Fibroblast of lung (primary cell): ENCODE measurements at regions not wholly inside any gene's neighbourhood (a gene's known extent, or its start where the extent isn't known, plus 50 kb on each side); places are given as distances from the start of the nearest gene placed in this dataset.

Experiments
- DNase-seq, 2 donors: peaks; one replicate each; pipeline versions ENCODE4 v3.0.0 to v3.0.0-alpha.2; 2010; ENCODE audit warnings: low read depth in 2 of 2
- H2AFZ ChIP-seq: 2 replicates; pipeline ENCODE4 v1.5.1; 2012; ENCODE audit warnings: low read length, control low read depth, inconsistent platforms
- H3K27ac ChIP-seq: 2 replicates; pipeline ENCODE4 v1.5.1; 2011; ENCODE audit warnings: low read length, control low read depth; ENCODE audit not compliant: insufficient read depth
- H3K27me3 ChIP-seq: 2 replicates; pipeline ENCODE4 v1.5.1; 2011; ENCODE audit warnings: mild to moderate bottlenecking, low read length; ENCODE audit not compliant: control insufficient read depth, insufficient read depth
- H3K36me3 ChIP-seq: 2 replicates; pipeline ENCODE4 v1.5.1; 2011; ENCODE audit warnings: low read length; ENCODE audit not compliant: control insufficient read depth, insufficient read depth
- H3K4me1 ChIP-seq: 2 replicates; pipeline ENCODE4 v1.5.1; 2011; ENCODE audit warnings: low read length; ENCODE audit not compliant: control insufficient read depth, insufficient read depth; ENCODE audit errors: extremely low read depth
- H3K4me2 ChIP-seq: 2 replicates; pipeline ENCODE4 v1.5.1; 2011; ENCODE audit warnings: low read length, control low read depth; ENCODE audit not compliant: insufficient read depth; ENCODE audit errors: extremely low read depth
- H3K4me3 ChIP-seq, 4 experiments: fragments of 200-600 bp in 1 of 4; sonication (generic) in 1 of 4; replicated peaks in 1 of 4; 2 replicates each; pipeline ENCODE4 v1.5.1; 2011 to 2016; ENCODE audit warnings: low read length in 4 of 4, low read depth in 3 of 4, mild to moderate bottlenecking in 3 of 4, control low read depth in 2 of 4, inconsistent platforms in 1 of 4, mixed read lengths in 1 of 4; ENCODE audit not compliant: insufficient read depth in 1 of 4; ENCODE audit errors: control extremely low read depth in 1 of 4
- H3K79me2 ChIP-seq: 2 replicates; pipeline ENCODE4 v1.5.1; 2012; ENCODE audit warnings: mild to moderate bottlenecking, low read length, inconsistent platforms; ENCODE audit not compliant: control insufficient read depth, insufficient read depth
- H3K9ac ChIP-seq: 2 replicates; pipeline ENCODE4 v1.5.1; 2011; ENCODE audit warnings: mild to moderate bottlenecking, low read length, control low read depth; ENCODE audit not compliant: insufficient read depth
- H3K9me3 ChIP-seq: 2 replicates; pipeline ENCODE4 v1.5.1; 2012; ENCODE audit warnings: low read depth, low read length; ENCODE audit not compliant: control insufficient read depth, insufficient read depth
- H4K20me1 ChIP-seq: 2 replicates; pipeline ENCODE4 v1.5.1; 2011; ENCODE audit warnings: low read length; ENCODE audit not compliant: control insufficient read depth, insufficient read depth; ENCODE audit errors: extremely low read depth
- CTCF ChIP-seq, 2 donors: IDR thresholded peaks in 1 of 2; conservative IDR thresholded peaks in 1 of 2; 1 replicate in 1 of 2; 2 replicates in 1 of 2; pipeline ENCODE4 v1.5.1; 2011 to 2012; ENCODE audit warnings: low read length in 2 of 2, control low read depth in 1 of 2, inconsistent platforms in 1 of 2, low read depth in 1 of 2, mild to moderate bottlenecking in 1 of 2
- EZH2 ChIP-seq: IDR thresholded peaks from 2 replicates; pipeline ENCODE4 v1.5.1; 2012; ENCODE audit warnings: low read length, control low read depth, mild to moderate bottlenecking; ENCODE audit errors: missing control alignments

- no peak overlapping the region for H3K9ac ChIP-seq
- H3K36me3 ChIP-seq: no peaks in the 10 kb centered on the region
- no peak overlapping the region for H3K4me2 ChIP-seq
- H2AFZ ChIP-seq: no peak overlapping the region
- no peaks in the 10 kb centered on the region for H3K9me3 ChIP-seq
- H3K4me1 ChIP-seq: no peaks in the 10 kb centered on the region
- no peaks in the 10 kb centered on the region for H3K79me2 ChIP-seq
- no peaks in the 10 kb centered on the region for H3K27me3 ChIP-seq
- no peaks in the 10 kb centered on the region for H4K20me1 ChIP-seq
- TF ChIP-seq EZH2: no peak
- TF ChIP-seq CTCF (conservative IDR thresholded peaks at IDR 0.05 in 1 of 2, IDR thresholded peaks at IDR 0.05 in 1 of 2; ENCODE audit: low read depth in 1 of 2, low read length in 2 of 2): no peak
- no peak overlapping the region for H3K4me3 ChIP-seq
- no peak for DNase-seq
- H3K27ac ChIP-seq: no peak overlapping the region
Observed at GRCh38 chr3:82293435-82293834, 532.0 kb upstream of the GBE1 start.

- no peak overlapping the region for H3K27ac ChIP-seq
- no peaks in the 10 kb centered on the region for H4K20me1 ChIP-seq
- no peaks in the 10 kb centered on the region for H3K4me1 ChIP-seq
- H3K4me2 ChIP-seq: no peak overlapping the region
- no peaks in the 10 kb centered on the region for H3K79me2 ChIP-seq
- H2AFZ ChIP-seq: no peak overlapping the region
- DNase-seq: no peak
- no peaks in the 10 kb centered on the region for H3K27me3 ChIP-seq
- H3K9me3 ChIP-seq: no peaks in the 10 kb centered on the region
- no peak for TF ChIP-seq CTCF (conservative IDR thresholded peaks at IDR 0.05 in 1 of 2, IDR thresholded peaks at IDR 0.05 in 1 of 2; ENCODE audit: low read depth in 1 of 2, low read length in 2 of 2)
- no peak for TF ChIP-seq EZH2
- no peaks in the 10 kb centered on the region for H3K36me3 ChIP-seq
- no peak overlapping the region for H3K9ac ChIP-seq
- no peak overlapping the region for H3K4me3 ChIP-seq
Observed at GRCh38 chr3:82287562-82287961, 526.1 kb upstream of the GBE1 start.

- no peaks in the 10 kb centered on the region for H3K79me2 ChIP-seq
- no peak overlapping the region for H3K4me3 ChIP-seq
- no peaks in the 10 kb centered on the region for H3K27me3 ChIP-seq
- H3K36me3 ChIP-seq: no peaks in the 10 kb centered on the region
- peak in 1 of 2 donors; percentile 18 for DNase-seq
- TF ChIP-seq CTCF (conservative IDR thresholded peaks at IDR 0.05 in 1 of 2, IDR thresholded peaks at IDR 0.05 in 1 of 2; ENCODE audit: low read depth in 1 of 2, low read length in 2 of 2): no peak
- TF ChIP-seq EZH2: no peak
- H3K4me2 ChIP-seq: no peak overlapping the region
- H2AFZ ChIP-seq: no peak overlapping the region
- H4K20me1 ChIP-seq: no peaks in the 10 kb centered on the region
- no peak overlapping the region for H3K27ac ChIP-seq
- H3K4me1 ChIP-seq: no peaks in the 10 kb centered on the region
- H3K9ac ChIP-seq: no peak overlapping the region
- no peaks in the 10 kb centered on the region for H3K9me3 ChIP-seq
Observed at GRCh38 chr3:82281205-82281604, 519.8 kb upstream of the GBE1 start.
